ENCODE measurements at regions not wholly inside any gene's neighbourhood (a gene's known extent, or its start where the extent isn't known, plus 50 kb on each side); places are given as distances from the start of the nearest gene placed in this dataset.
"Not testable (repeated sequence)": the region's sequence is repeated elsewhere in the genome, so short reads cannot be mapped to it uniquely, and the experiment has no call there.

GRCh38 chr9:78905387-78905786 is 608.5 kb downstream of the PSAT1 start:
- no peak for DNase-seq (ENCODE audit: low read depth in 2 of 2)

- no peak for DNase-seq (ENCODE audit: low read depth in 2 of 2)
Measured at GRCh38 chr9:78905986-78906755, 609.2 kb downstream of the PSAT1 start.

DNA sequence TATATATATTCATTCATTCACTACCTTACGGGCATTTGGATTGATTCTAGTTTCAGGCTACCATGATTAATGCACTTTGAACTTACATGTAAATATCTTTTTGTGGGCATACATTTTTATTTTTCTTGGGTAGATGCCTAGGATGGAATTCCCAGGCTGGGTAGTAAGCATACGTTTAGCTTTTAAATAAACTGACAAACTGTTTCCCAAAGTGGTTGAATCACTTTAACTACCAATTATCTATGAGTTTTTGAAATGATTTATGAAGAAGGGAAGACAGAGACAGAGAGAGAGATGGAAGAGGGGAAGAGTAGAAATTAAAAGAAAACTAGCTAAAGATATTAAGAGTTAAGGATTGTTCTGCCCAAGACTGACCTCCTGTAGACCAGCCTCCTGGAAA is 612.6 kb downstream of the PSAT1 start:
- no peak for DNase-seq (ENCODE audit: low read depth in 2 of 2)

DNA sequence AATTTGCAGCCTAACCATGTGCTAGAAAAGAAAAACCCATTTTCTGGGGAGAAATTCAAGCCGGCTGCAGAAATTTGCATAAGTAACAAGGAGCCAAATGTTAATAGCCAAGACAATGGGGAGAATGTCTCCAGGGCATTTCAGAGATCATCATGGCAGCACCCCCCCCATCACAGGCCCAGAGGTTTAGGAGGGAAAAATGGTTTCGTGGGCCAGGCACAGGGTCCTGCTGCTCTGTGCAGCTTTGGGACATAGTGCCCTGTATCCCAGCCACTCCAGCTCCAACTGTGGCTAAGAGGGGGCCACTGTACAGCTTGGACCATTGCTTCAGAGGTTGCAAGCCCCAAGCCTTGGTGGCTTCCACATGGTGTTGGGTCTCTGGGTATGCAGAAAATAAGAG is 620.0 kb downstream of the PSAT1 start:
- DNase-seq (ENCODE audit: low read depth in 2 of 2): not testable (repeated sequence)

GRCh38 chr9:78918976-78919375 is 622.1 kb downstream of the PSAT1 start:
- DNase-seq (ENCODE audit: low read depth in 2 of 2): no peak

DNA sequence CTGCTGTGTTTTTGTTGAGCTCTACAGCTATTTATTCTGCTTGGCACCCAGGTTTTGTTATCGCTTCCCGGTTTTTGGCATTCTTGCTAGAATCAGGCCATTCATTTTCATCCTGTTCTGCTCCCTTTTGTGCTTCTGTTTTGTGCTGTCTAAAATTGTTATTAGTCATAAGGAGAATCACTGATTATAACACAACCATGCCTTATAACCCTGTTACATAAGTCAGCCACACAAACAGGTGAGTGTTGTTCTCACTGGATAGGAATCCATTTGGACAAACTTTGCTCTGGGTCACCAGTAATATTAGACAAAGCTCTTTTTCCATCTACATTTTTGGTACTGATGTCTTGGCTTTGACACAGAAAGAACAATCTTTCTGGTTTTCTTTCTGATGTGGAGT is 622.8 kb downstream of the PSAT1 start:
- no peak for DNase-seq (ENCODE audit: low read depth in 2 of 2)

GRCh38 chr9:78921341-78921740 is 624.4 kb downstream of the PSAT1 start:
- no peak for DNase-seq (ENCODE audit: low read depth in 2 of 2)

GRCh38 chr9:78923966-78924659 is 627.2 kb downstream of the PSAT1 start:
- DNase-seq (ENCODE audit: low read depth in 2 of 2): no peak

DNA sequence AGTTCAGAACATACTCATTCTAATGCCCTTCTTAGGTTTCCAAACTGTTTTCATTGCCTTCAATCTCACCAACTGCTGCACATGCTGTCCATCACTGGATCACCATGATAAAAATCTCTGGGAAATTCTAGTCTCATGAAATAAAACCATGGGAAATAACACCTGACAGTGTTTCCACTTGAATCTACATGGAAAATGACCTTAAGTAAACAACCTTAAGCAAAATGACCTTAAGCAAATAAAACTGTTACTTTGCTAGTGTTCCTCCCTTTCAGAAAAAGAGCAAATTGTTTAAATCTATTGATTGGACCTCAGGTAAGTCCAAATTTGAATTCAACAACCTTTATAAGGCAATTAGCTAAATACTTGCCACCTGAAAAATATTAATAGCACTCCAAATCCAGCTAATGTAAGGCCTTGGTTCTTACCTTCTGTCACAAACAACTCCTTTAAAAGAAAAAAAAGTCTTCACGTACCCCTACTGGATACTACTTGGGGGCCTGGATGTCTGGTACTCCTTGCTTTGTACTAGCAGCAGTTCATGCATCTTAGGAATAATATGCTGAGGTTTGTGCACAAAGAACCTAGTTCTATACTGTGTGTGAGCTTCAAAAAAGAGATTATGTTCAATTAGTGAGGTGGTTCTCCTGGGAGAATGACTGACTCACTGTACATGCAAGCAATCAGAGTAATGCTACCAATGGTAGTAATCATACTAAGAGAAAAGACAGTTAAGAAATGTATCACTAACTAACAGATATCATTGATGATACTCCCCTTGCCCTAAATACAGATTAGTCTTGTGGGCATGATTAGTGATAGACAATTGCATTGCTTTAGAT is 630.4 kb downstream of the PSAT1 start:
- no peak for DNase-seq (ENCODE audit: low read depth in 2 of 2)

DNA sequence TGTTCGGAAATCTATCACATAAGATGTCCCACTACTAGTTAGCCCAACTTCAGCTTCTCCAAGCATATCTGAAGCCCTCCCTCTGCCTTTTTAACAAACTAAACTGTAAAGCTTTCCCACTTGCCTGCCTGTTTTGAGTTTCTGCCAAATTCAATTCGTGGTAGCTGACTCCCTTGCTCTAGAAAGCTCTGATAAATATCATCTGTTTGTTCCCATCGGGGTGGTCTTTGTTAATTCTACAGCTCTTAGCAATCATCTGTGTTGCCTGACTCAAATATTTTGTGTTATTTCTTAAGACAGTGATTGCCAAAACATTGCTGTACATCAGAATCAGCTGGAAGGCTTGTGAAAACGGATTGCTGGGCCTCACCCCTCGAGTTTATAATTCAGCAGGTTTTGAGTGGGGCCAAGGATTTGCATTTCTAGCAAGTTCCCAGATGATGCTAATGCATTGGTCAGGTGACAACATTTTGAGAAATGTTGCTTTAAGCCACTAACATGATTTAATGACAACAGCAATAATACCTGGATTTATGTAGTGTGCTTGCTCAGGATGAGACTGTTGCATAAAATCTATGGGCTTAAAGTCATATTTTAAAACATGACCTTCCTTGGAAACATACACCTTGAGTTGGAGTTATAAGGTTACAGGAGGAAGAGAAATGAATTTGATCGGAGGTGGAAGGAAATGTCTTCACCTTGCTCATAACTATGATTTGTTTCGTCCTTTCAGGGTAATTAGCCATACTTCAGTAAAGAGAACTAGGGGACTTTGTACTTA is 631.9 kb downstream of the PSAT1 start:
- DNase-seq (ENCODE audit: low read depth in 2 of 2): no peak

DNA sequence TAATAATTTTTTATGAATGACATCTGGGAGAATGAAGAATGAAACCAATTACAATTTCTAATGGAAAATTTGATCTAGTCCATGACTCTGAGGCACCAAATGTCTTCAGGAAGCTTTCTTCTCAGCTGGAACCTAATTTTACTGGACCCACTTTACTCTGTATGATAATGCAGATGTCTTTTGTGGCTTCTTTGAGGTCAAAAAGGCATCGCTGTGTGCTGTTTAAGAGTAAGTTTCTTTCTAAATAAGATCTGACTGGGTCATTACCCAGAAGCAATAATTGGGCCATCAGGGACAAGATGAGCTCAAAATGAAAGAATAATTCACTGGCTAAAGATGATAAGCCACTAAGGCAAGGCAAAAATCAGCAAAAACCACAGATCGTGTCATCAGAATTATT is 633.4 kb downstream of the PSAT1 start:
- no peak for DNase-seq (ENCODE audit: low read depth in 2 of 2)

DNA sequence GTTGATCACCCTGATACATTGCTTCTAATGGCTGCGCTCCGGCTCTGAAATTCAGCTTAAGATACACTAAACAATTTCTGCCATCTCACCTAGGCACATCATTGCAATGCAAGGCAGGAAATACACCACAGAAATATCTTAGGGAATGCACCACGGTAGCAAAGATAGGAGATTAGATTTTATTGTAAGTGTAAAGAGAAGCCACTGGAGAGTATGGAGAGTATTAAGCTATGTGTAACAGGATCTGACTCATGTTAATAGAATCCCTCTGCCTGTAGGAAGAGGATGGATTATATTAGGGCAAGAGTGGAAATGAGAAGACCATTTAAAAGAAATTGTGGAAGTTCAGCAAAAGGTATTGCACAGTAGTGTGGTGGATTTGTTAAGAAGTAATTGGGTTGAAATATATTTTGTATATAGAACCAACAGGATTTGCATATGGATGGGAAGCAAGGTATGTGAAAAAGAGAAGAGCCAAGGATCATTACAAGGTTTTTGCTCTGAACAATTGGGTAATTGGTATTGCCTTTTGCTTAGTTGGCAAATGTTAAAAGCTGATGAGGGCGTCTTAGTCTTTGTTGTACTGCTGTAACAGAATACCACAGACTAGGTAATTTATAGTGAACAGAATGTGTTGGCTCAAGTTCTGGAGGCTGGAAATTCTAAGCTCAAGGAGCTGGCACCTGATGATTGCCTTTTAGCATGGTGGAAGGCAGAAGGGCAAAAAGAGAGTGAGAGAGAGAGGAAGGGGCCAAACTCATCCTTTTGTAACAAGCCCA is 636.1 kb downstream of the PSAT1 start:
- DNase-seq (ENCODE audit: low read depth in 2 of 2): no peak

DNA sequence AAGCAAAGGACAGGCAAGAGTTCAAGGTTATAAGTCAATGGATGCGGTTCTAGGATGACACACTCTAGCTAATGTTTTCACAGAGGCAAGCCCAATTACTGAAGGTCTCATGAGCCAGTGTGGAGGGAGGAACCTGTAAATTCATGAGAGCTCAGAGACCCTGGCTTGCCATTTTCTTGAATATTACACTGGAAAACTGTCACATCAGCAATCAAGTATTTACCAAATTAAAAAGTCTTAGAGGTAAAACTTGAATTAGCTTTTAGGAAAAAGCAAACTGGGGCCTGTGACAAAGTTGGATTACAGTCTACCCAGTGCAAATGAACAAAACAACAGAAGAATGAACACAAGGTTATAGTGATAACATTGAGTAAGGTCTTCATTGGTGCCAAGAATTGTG is 636.9 kb upstream of the TLE4 start:
- no peak for DNase-seq (ENCODE audit: low read depth in 2 of 2)

- no peak for DNase-seq (ENCODE audit: low read depth in 2 of 2)
Measured at GRCh38 chr9:78938821-78939220, 632.9 kb upstream of the TLE4 start.

DNA sequence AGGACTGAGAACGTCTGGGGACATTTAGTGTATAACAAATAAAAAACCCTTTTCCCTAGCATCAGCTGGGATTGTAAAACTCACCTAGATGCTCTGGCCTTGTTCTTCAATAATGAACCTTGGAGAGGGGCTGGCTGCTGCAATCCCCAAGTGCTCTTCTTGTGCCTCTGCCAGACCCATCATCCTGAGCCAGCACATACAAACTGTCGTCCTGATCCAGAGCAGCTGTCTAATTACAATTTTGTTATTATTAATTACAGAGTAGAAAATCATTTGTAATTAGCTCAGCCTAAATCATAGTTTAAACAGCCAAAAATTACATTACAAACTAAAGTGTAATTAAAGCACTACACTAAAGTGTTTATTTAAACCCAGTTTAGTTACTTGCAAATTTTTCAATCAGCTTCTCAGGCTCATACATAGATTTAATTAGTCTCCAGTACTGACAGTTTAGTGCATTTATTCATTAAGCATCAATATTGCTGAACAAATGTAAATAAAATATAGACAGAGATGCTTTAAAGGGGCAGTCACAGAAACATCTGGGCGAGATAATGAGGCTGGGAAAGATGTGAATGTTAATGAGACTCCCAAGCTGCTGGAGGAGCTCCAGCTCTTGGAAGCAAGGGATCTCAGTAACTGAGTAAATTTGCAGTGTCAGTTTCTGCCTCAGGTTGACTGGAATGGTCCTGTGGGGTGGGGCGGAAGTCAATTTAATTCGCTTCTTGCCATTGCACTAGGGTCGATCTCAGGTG is 632.3 kb upstream of the TLE4 start:
- DNase-seq (ENCODE audit: low read depth in 2 of 2): no peak

DNA sequence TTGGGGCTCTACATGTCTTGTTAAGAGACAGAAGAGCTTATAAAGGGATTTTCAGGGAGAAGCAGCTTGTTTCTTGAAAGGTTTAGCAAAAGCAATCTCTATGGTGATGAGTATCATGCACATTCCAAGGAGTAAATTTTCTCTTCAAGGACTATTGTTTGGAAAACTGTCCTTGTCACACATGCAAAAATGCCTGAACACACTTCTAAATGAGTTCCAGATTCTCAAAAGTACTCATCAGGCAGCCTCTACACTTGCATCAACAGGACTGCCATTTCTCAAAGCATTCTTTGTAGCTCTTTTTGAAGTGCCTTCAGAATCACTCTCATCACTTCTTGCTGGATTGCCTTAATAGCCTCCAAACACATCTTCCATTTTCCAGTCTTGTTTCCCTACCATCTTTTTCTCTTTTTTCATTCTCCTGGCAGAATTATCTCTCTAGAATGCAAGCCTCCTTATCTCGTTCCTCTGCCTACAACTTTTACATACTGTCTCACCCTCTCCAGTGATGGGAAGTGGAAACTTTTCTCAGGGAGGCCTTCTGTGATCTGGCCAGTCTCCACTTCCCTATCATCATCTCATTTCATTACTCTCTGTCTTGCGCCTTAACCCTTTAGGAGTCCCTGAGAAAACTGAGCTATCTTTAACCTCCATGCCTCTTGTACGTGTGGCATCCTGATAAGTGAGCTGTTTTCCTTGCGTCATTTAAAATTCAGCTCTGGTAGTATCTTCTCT is 631.5 kb upstream of the TLE4 start:
- DNase-seq (ENCODE audit: low read depth in 2 of 2): no peak

DNA sequence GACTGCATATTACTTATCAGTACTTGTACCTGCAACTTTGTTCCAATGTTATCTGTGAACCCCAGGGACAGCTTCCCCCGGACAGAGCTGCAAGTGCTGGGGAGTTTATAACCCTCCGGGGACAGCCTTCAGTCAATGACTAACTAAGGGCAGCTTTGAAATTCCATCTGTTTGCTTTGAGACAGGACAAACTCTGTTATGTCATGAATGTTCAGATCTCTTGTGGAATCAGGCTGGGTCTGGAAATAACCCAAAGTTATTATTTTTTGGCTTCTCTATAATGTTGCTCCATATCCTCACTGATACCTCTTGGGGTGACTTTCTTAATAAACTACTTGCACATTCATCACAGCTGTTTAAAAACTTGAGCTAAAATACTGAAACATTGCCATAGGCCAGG is 617.5 kb upstream of the TLE4 start:
- DNase-seq (ENCODE audit: low read depth in 2 of 2): no peak

DNA sequence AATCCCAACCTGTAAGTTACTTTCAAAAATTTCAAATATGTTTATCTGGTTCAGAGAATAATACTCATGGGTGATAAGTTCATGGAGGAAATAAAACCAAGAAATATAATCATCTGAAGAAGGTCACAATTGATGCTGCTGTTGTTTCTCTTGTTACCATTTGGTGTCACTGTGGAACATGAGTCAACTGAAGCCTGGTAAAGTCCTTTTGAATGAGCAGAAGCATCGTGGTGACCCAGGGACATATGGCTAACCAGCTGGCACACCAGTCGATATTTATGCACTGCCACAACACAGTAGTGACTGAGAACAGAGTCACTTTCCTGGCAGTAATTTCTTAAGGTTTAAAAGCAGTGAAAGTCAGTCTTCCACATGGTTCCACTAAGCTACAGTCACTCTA is 612.9 kb upstream of the TLE4 start:
- no peak for DNase-seq (ENCODE audit: low read depth in 2 of 2)

GRCh38 chr9:78962156-78962555 is 609.6 kb upstream of the TLE4 start:
- no peak for DNase-seq (ENCODE audit: low read depth in 2 of 2)

GRCh38 chr9:78963911-78964310 is 607.9 kb upstream of the TLE4 start:
- no peak for DNase-seq (ENCODE audit: low read depth in 2 of 2)

All from stimulated activated CD8-positive, alpha-beta memory T cell treated with anti-CD3 and anti-CD28 coated beads, Interleukin-15, amount 100 ng/mL, for 48 hours (primary cell).